HepG2 (cell line): ENCODE measurements at regions not wholly inside any gene's neighbourhood (a gene's known extent, or its start where the extent isn't known, plus 50 kb on each side); places are given as distances from the start of the nearest gene placed in this dataset.

Experiments
- ATAC-seq: fragments of 200-7000 bp; cut with Tn5 transposase; 3 replicates; pipeline ENCODE4 v1.9.1; 2020; ENCODE audit warnings: mild to moderate bottlenecking, moderate library complexity
- BruUV-seq: library from RNA; stranded (reverse); fragments of 400-500 nt; replicated peaks from 2 replicates; lab custom pipeline; 2021; lab: Mats Ljungman, UMichigan
- CTCF ChIA-PET: fragments of 300-600 bp; formaldehyde crosslinking; extraction: SDS; loops from one replicate; lab custom pipeline; 2021; ENCODE audit warnings: low total read pairs, inconsistent platforms, low intra/inter-chr PET ratio; lab: Yijun Ruan, JAX
- POLR2A ChIA-PET: fragments of 350-600 bp; sonication (Branson Sonifier 250); formaldehyde crosslinking; loops from one replicate; lab custom pipeline; 2020; ENCODE audit warnings: antibody characterized with exemption, inconsistent platforms; lab: Yijun Ruan, JAX
- DNase-seq: peaks from one replicate; pipeline ENCODE4 v3.0.0-alpha.2; 2015; ENCODE audit warnings: low spot score
- FAIRE-seq: peaks from 3 replicates; lab custom pipeline; 2011; peaks lifted over from hg19 to GRCh38; lab: Jason Lieb, UNC
- H2AFZ ChIP-seq: one replicate; pipeline ENCODE4 v1.6.1; 2011; ENCODE audit warnings: low read length, inconsistent platforms
- H3K27ac ChIP-seq: fragments of 300-600 bp; 3 replicates; pipeline ENCODE4 v1.8.0; 2011; ENCODE audit warnings: mixed run types, mild to moderate bottlenecking, mixed read lengths, low read length, inconsistent platforms; ENCODE audit not compliant: insufficient read depth; ENCODE audit errors: extremely low read length
- H3K27me3 ChIP-seq, 2 experiments: fragments of 200-600 bp in 1 of 2; 2 replicates in 1 of 2; 3 replicates in 1 of 2; pipeline versions ENCODE4 v1.6.0 to v1.8.0; 2011; ENCODE audit warnings: low read length in 2 of 2, mild to moderate bottlenecking in 2 of 2, moderate library complexity in 2 of 2, inconsistent platforms in 1 of 2; ENCODE audit not compliant: insufficient read depth in 2 of 2, control insufficient read depth in 1 of 2
- H3K36me3 ChIP-seq, 2 experiments: fragments of 200-600 bp in 1 of 2; replicated peaks in 1 of 2; 2 replicates in 1 of 2; 3 replicates in 1 of 2; pipeline versions ENCODE4 v1.5.1 to v1.8.0; 2011; ENCODE audit warnings: low read length in 2 of 2, inconsistent platforms in 1 of 2; ENCODE audit not compliant: insufficient read depth in 2 of 2, control insufficient read depth in 1 of 2
- H3K4me1 ChIP-seq: 2 replicates; pipeline ENCODE4 v1.5.1; 2012; ENCODE audit warnings: low read length, inconsistent platforms; ENCODE audit not compliant: insufficient read depth
- H3K4me2 ChIP-seq: 2 replicates; pipeline ENCODE4 v1.6.0; 2011; ENCODE audit warnings: low read depth, low read length, inconsistent platforms
- H3K4me3 ChIP-seq, 3 experiments: fragments of 200-600 bp in 1 of 3; sonication (generic), shearing (Covaris generic) in 1 of 3; replicated peaks in 1 of 3; 2 replicates each; pipeline ENCODE4 v1.5.1; 2011 to 2016; ENCODE audit warnings: low read length in 3 of 3, inconsistent platforms in 2 of 3, low read depth in 2 of 3, mild to moderate bottlenecking in 2 of 3, control low read depth in 1 of 3, mixed read lengths in 1 of 3; ENCODE audit not compliant: insufficient read depth in 1 of 3
- H3K79me2 ChIP-seq: one replicate; pipeline ENCODE4 v1.6.1; 2011; ENCODE audit warnings: low read length, inconsistent platforms; ENCODE audit not compliant: insufficient read depth
- H3K9ac ChIP-seq: 2 replicates; pipeline ENCODE4 v1.6.0; 2011; ENCODE audit warnings: mild to moderate bottlenecking, low read depth, low read length, inconsistent platforms; ENCODE audit not compliant: insufficient read depth
- H3K9me3 ChIP-seq: 2 replicates; pipeline ENCODE4 v1.5.1; 2012; ENCODE audit warnings: mild to moderate bottlenecking, low read length
- H4K20me1 ChIP-seq: 2 replicates; pipeline ENCODE4 v1.6.0; 2011; ENCODE audit warnings: inconsistent platforms, mild to moderate bottlenecking, low read length, moderate library complexity; ENCODE audit not compliant: insufficient read depth
- HINFP ChIP-seq: sonication (generic); formaldehyde crosslinking; IDR thresholded peaks from 2 replicates; pipeline ENCODE4 v1.4.0; 2020; ENCODE audit warnings: low read depth, mild to moderate bottlenecking, missing genetic modification reagents
- LCORL ChIP-seq, 2 experiments: fragments of 450-650 bp in 1 of 2; sonication (generic) in 1 of 2; formaldehyde crosslinking in 1 of 2; IDR thresholded peaks; 2 replicates each; pipeline versions ENCODE4 v1.5.0 to v1.6.1; 2017 to 2020; ENCODE audit warnings: antibody characterized with exemption in 1 of 2, missing genetic modification reagents in 1 of 2
- TRIM24 ChIP-seq: sonication (generic); formaldehyde crosslinking; IDR thresholded peaks from 2 replicates; pipeline ENCODE4 v1.8.0; 2022; ENCODE audit warnings: mild to moderate bottlenecking, missing genetic modification reagents
- ZBTB14 ChIP-seq: sonication (generic); formaldehyde crosslinking; IDR thresholded peaks from 2 replicates; pipeline ENCODE4 v1.4.0; 2020; ENCODE audit warnings: missing genetic modification reagents
- ZNF207 ChIP-seq: fragments of 450-650 bp; IDR thresholded peaks from 2 replicates; pipeline ENCODE4 v1.6.1; 2016; ENCODE audit warnings: antibody characterized with exemption, borderline replicate concordance
- ZNF557 ChIP-seq: sonication (generic); formaldehyde crosslinking; IDR thresholded peaks from 2 replicates; pipeline ENCODE4 v1.4.0; 2020; ENCODE audit warnings: missing genetic modification reagents
- ZNF569 ChIP-seq: sonication (generic); formaldehyde crosslinking; IDR thresholded peaks from 2 replicates; pipeline ENCODE4 v1.5.0; 2020; ENCODE audit warnings: mild to moderate bottlenecking, missing genetic modification reagents, moderate library complexity, borderline replicate concordance
- WGBS: methylation state at CpG from one replicate; pipeline ENCODE4 v1.1.6; 2017; ENCODE audit warnings: low lambda C conversion rate; 5-methylcytosine and 5-hydroxymethylcytosine counted together
- in situ Hi-C: cut with HindIII; loops from 2 replicates; pipeline ENCODE4 v1.10.0; 2017; ENCODE audit warnings: low pct_unique_long_range_greater_than_20kb; ENCODE audit not compliant: extremely low pct_ligation_motif_present
- intact Hi-C: fragments of 100-400 bp; cut with micrococcal nuclease; formaldehyde crosslinking; loops from one replicate; pipeline ENCODE4 v1.10.0; 2022; ENCODE audit not compliant: unreplicated experiment

GRCh38 chr5:174984863-174985262 lies 260.5 kb downstream of the MSX2 start:
- no peak for FAIRE-seq
- no peak overlapping the region for H3K4me2 ChIP-seq
- TF ChIP-seq ZNF207 (no peak), ZBTB14 (CRISPR knock-in tag) (no peak), ZNF557 (no peak), ZNF569 (CRISPR knock-in tag) (no peak), TRIM24 (CRISPR knock-in tag) (no peak), LCORL (IDR thresholded peaks at IDR 0.05) (no peak), LCORL (CRISPR knock-in tag; IDR thresholded peaks at IDR 0.05) (no peak), HINFP (CRISPR knock-in tag) (no peak)
- TF ChIP-seq, all 625 proteins: peak for 0
- WGBS = 25% methylated on average over 5 of the region's 5 CpGs
- Histone ChIP-seq H3K36me3 (no peaks in the 10 kb centered on the region), H3K4me3 (no peak overlapping the region), H3K79me2 (no peaks in the 10 kb centered on the region), H3K9ac (no peak overlapping the region), H2AFZ (no peak overlapping the region), H3K27me3 (0 out of 5 replicates have a peak, but pooled peaks cover 0 to 3% of the 10 kb centered on the region in 2 experiments), H3K4me1 (no peaks in the 10 kb centered on the region), H4K20me1 (no peaks in the 10 kb centered on the region), H3K9me3 (no peaks in the 10 kb centered on the region), H3K27ac (no peak overlapping the region)
- intact Hi-C loops = no loop called here
- ATAC-seq = no peak
- ChIA-PET CTCF (no interaction called here), POLR2A (no interaction called here)
- no peak for DNase-seq
- in situ Hi-C loops = no loop called here
- no TSS peak for BruUV-seq
